ENCODE measurements at regions not wholly inside any gene's neighbourhood (a gene's known extent, or its start where the extent isn't known, plus 50 kb on each side); places are given as distances from the start of the nearest gene placed in this dataset.
"Not testable (repeated sequence)": the region's sequence is repeated elsewhere in the genome, so short reads cannot be mapped to it uniquely, and the experiment has no call there.

- no peak for DNase-seq
- intact Hi-C loops (cut with DNase I) = no loop called here
Observed at GRCh38 chr6:95846652-95847051, 169.1 kb upstream of the FUT9 start.

GRCh38 chr6:95847061-95847460 is 168.7 kb upstream of the FUT9 start:
- peak in 1 of 2 donors; percentile 40 for ATAC-seq
- no peak for DNase-seq
- intact Hi-C loops (cut with DNase I) = no loop called here

More at GRCh38 chr6:95846652-95847051, 169.1 kb upstream of the FUT9 start:
- ATAC-seq = peak in 1 of 2 donors; percentile 72

GRCh38 chr6:95848717-95849116 is 167.1 kb upstream of the FUT9 start:
- DNase-seq (no peak), ATAC-seq (no peak)
- intact Hi-C loops (cut with DNase I) = no loop called here

GRCh38 chr6:95856876-95857364 is 158.9 kb upstream of the FUT9 start:
- ATAC-seq (no peak), DNase-seq (no peak)
- intact Hi-C loops (cut with DNase I) = no loop called here

GRCh38 chr6:95865857-95866256 is 149.9 kb upstream of the FUT9 start:
- no peak for ATAC-seq
- intact Hi-C loops (cut with DNase I) = loop anchor here in 1 of 2 donors (10.0 kb wide), 1 partner anchor 431 kb away; no protein-coding TSS in a partner anchor
- DNase-seq = no peak

GRCh38 chr6:95866732-95867131 is 149.0 kb upstream of the FUT9 start:
- intact Hi-C loops (cut with DNase I) = loop anchor here in 1 of 2 donors (10.0 kb wide), 1 partner anchor 432 kb away; no protein-coding TSS in a partner anchor
- ATAC-seq (no peak), DNase-seq (no peak)

GRCh38 chr6:95867205-95867604 is 148.6 kb upstream of the FUT9 start:
- intact Hi-C loops (cut with DNase I) = loop anchor here in 1 of 2 donors (10.0 kb wide), 1 partner anchor 432 kb away; no protein-coding TSS in a partner anchor
- DNase-seq (no peak), ATAC-seq (no peak)

GRCh38 chr6:95877480-95877879 is 138.3 kb upstream of the FUT9 start:
- intact Hi-C loops (cut with DNase I) = loop anchor here in 1 of 2 donors (10.0 kb wide), 1 partner anchor 453 kb away; no protein-coding TSS in a partner anchor
- no peak for ATAC-seq
- no peak for DNase-seq

GRCh38 chr6:95879856-95880255 is 135.9 kb upstream of the FUT9 start:
- ATAC-seq (no peak), DNase-seq (no peak)
- intact Hi-C loops (cut with DNase I) = loop anchor here in 1 of 2 donors (10.0 kb wide), 1 partner anchor 455 kb away; no protein-coding TSS in a partner anchor

GRCh38 chr6:95882371-95882770 is 133.4 kb upstream of the FUT9 start:
- DNase-seq (no peak), ATAC-seq (no peak)
- intact Hi-C loops (cut with DNase I) = no loop called here

GRCh38 chr6:95888711-95889110 is 127.1 kb upstream of the FUT9 start:
- DNase-seq; ATAC-seq; intact Hi-C loops (cut with DNase I): not testable (repeated sequence)

- intact Hi-C loops (cut with DNase I) = no loop called here
- no peak for DNase-seq
Observed at GRCh38 chr6:95905132-95905531, 110.6 kb upstream of the FUT9 start.

GRCh38 chr6:95917034-95917433 is 98.7 kb upstream of the FUT9 start:
- DNase-seq = no peak
- no peak for ATAC-seq
- intact Hi-C loops (cut with DNase I) = no loop called here

More at GRCh38 chr6:95905132-95905531, 110.6 kb upstream of the FUT9 start:
- no peak for ATAC-seq

GRCh38 chr6:95923518-95923917 is 92.3 kb upstream of the FUT9 start:
- no peak for ATAC-seq
- no peak for DNase-seq
- intact Hi-C loops (cut with DNase I) = no loop called here

- ATAC-seq (no peak), DNase-seq (no peak)
- intact Hi-C loops (cut with DNase I) = no loop called here
Observed at GRCh38 chr6:95935736-95936135, 80.0 kb upstream of the FUT9 start.

GRCh38 chr6:95946906-95947305 is 68.9 kb upstream of the FUT9 start:
- intact Hi-C loops (cut with DNase I) = no loop called here
- DNase-seq = no peak
- no peak for ATAC-seq

- intact Hi-C loops (cut with DNase I) = no loop called here
- no peak for DNase-seq
- no peak for ATAC-seq
Observed at GRCh38 chr6:95948324-95948723, 67.5 kb upstream of the FUT9 start.

- DNase-seq (no peak), ATAC-seq (no peak)
- intact Hi-C loops (cut with DNase I) = no loop called here
Observed at GRCh38 chr6:95949985-95950384, 65.8 kb upstream of the FUT9 start.

GRCh38 chr6:95958686-95959085 is 57.1 kb upstream of the FUT9 start:
- intact Hi-C loops (cut with DNase I) = no loop called here
- DNase-seq (no peak), ATAC-seq (no peak)

GRCh38 chr6:95959261-95959660 is 56.5 kb upstream of the FUT9 start:
- intact Hi-C loops (cut with DNase I) = no loop called here
- no peak for ATAC-seq

More at GRCh38 chr6:95959261-95959660, 56.5 kb upstream of the FUT9 start:
- DNase-seq = no peak

Data from left cardiac atrium (tissue), 4 donors.